ENCODE measurements at regions not wholly inside any gene's neighbourhood (a gene's known extent, or its start where the extent isn't known, plus 50 kb on each side); places are given as distances from the start of the nearest gene placed in this dataset.

- no peaks in the 10 kb centered on the region for H3K27me3 ChIP-seq (replicated peaks; ENCODE audit: insufficient read depth, low read depth, low read length, poor library complexity)
- CTCF ChIA-PET, result no interaction called here
- POLR2A ChIA-PET (ENCODE audit: low non-redundant PET), result no interaction called here
- H3K4me3 ChIP-seq (ENCODE audit: low read depth, low read length, poor library complexity, severe bottlenecking), result no peak overlapping the region
- TF ChIP-seq CTCF (conservative IDR thresholded peaks at IDR 0.05; ENCODE audit: low read depth, low read length), result no peak
- no peak for TF ChIP-seq EZH2 (IDR thresholded peaks at IDR 0.05; ENCODE audit: borderline replicate concordance, low read depth, low read length, poor library complexity, severe bottlenecking)
- H3K36me3 ChIP-seq (ENCODE audit: insufficient read depth, low read length, poor library complexity, severe bottlenecking), result no peaks in the 10 kb centered on the region
- BruUV-seq (replicated peaks), result no TSS peak
- no peaks in the 10 kb centered on the region for H3K9me3 ChIP-seq (ENCODE audit: low read depth, low read length, poor library complexity, severe bottlenecking)
- intact Hi-C loops (cut with micrococcal nuclease; ENCODE audit: unreplicated experiment), result no loop called here
- H3K4me1 ChIP-seq (ENCODE audit: insufficient read depth, low read length, poor library complexity, severe bottlenecking), result peaks cover 30% of the 10 kb centered on the region
- DNase-seq (ENCODE audit: low spot score), result peak; percentile 57
- no peak overlapping the region for H3K27ac ChIP-seq (ENCODE audit: low read depth, low read length, poor library complexity, severe bottlenecking)
These were observed 169.2 kb downstream of the ZFP36L2 start for GRCh38 chr2:43057026-43057741.

GRCh38 chr2:43055985-43056384, 170.4 kb downstream of the ZFP36L2 start:
- ChIA-PET POLR2A (ENCODE audit: low non-redundant PET) (no interaction called here), CTCF (no interaction called here)
- Histone ChIP-seq H3K27me3 (replicated peaks; ENCODE audit: insufficient read depth, low read depth, low read length, poor library complexity) (no peaks in the 10 kb centered on the region), H3K36me3 (ENCODE audit: insufficient read depth, low read length, poor library complexity, severe bottlenecking) (no peaks in the 10 kb centered on the region), H3K4me3 (ENCODE audit: low read depth, low read length, poor library complexity, severe bottlenecking) (no peak overlapping the region), H3K4me1 (ENCODE audit: insufficient read depth, low read length, poor library complexity, severe bottlenecking) (peaks cover 30% of the 10 kb centered on the region), H3K9me3 (ENCODE audit: low read depth, low read length, poor library complexity, severe bottlenecking) (no peaks in the 10 kb centered on the region), H3K27ac (ENCODE audit: low read depth, low read length, poor library complexity, severe bottlenecking) (no peak overlapping the region)
- TF ChIP-seq EZH2 (IDR thresholded peaks at IDR 0.05; ENCODE audit: borderline replicate concordance, low read depth, low read length, poor library complexity, severe bottlenecking) (no peak), CTCF (conservative IDR thresholded peaks at IDR 0.05; ENCODE audit: low read depth, low read length) (no peak)
- DNase-seq (ENCODE audit: low spot score), result no peak
- no TSS peak for BruUV-seq (replicated peaks)
- intact Hi-C loops (cut with micrococcal nuclease; ENCODE audit: unreplicated experiment), result no loop called here

DNA sequence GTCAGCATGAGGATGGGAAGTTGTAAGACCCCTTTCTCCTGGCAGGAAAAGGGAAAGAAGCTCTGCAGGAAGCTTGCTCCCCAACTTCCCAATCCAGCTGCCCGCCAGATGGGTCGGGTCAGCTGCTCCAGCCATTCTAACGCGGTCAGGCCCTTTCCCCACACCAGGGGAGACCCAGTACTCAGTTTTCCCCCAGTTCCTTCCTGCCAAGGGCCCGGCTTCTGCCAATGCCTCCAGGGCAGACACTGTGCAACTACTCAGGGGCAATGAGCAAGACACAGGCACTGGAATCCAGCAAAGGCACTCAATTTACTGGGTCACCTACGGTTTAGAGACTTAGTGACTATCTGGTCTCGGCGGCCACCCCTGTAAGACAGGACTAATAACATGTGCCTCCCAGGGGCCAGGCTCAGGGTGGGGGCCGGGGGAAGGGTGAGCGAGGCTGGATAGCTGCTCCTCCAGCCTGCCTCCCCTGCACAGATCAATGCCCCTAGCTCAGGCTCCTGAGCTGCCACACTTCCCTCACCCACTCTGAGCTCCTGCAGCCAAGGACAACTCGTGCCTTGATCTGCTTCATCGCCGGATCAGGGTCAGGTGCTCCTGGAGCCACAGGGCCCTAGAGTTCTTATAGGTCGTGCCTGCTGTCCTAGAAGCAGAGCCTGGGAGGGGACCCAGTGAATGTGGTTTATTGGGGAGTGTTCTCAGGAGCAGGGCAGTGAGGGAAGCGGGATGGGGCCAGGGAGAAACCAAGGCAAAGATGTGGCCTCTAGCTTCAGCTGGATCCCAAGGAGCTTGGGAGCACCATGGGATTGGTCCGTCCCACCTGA, 171.1 kb downstream of the ZFP36L2 start:
- ChIA-PET POLR2A (ENCODE audit: low non-redundant PET) (no interaction called here), CTCF (no interaction called here)
- Histone ChIP-seq H3K9me3 (ENCODE audit: low read depth, low read length, poor library complexity, severe bottlenecking) (no peaks in the 10 kb centered on the region), H3K36me3 (ENCODE audit: insufficient read depth, low read length, poor library complexity, severe bottlenecking) (no peaks in the 10 kb centered on the region), H3K27ac (ENCODE audit: low read depth, low read length, poor library complexity, severe bottlenecking) (no peak overlapping the region), H3K4me1 (ENCODE audit: insufficient read depth, low read length, poor library complexity, severe bottlenecking) (peaks cover 30% of the 10 kb centered on the region), H3K27me3 (replicated peaks; ENCODE audit: insufficient read depth, low read depth, low read length, poor library complexity) (no peaks in the 10 kb centered on the region), H3K4me3 (ENCODE audit: low read depth, low read length, poor library complexity, severe bottlenecking) (no peak overlapping the region)
- BruUV-seq (replicated peaks), result no TSS peak
- TF ChIP-seq EZH2 (IDR thresholded peaks at IDR 0.05; ENCODE audit: borderline replicate concordance, low read depth, low read length, poor library complexity, severe bottlenecking), result no peak
- no peak for TF ChIP-seq CTCF (conservative IDR thresholded peaks at IDR 0.05; ENCODE audit: low read depth, low read length)
- intact Hi-C loops (cut with micrococcal nuclease; ENCODE audit: unreplicated experiment), result no loop called here
- no peak for DNase-seq (ENCODE audit: low spot score)
